Heart right ventricle (tissue), 16 donors: ENCODE measurements at regions not wholly inside any gene's neighbourhood (a gene's known extent, or its start where the extent isn't known, plus 50 kb on each side); places are given as distances from the start of the nearest gene placed in this dataset.

ENCODE experiments used
- ATAC-seq, 8 donors: fragments of 200-7000 bp; cut with Tn5 transposase; one replicate each; pipeline ENCODE4 v1.9.1; 2020; ENCODE audit warnings: mild to moderate bottlenecking in 8 of 8, moderate library complexity in 8 of 8, moderate number of reproducible peaks in 1 of 8
- DNase-seq, 2 donors: peaks; one replicate each; pipeline ENCODE4 v3.0.0-alpha.2; 2020
- H3K27ac ChIP-seq, 10 donors: fragments of 200-600 bp; sonication (generic) in 2 of 10; one replicate each; pipeline versions ENCODE4 v1.5.0 to v1.8.0; 2020 to 2022; ENCODE audit warnings: mild to moderate bottlenecking in 3 of 10
- H3K27me3 ChIP-seq, 7 donors: fragments of 200-600 bp; one replicate each; pipeline ENCODE4 v1.8.0; 2021 to 2022; ENCODE audit warnings: mild to moderate bottlenecking in 2 of 7
- H3K36me3 ChIP-seq, 9 donors: fragments of 200-600 bp; sonication (generic) in 1 of 9; one replicate each; pipeline versions ENCODE4 v1.5.0 to v1.8.0; 2020 to 2022; ENCODE audit warnings: mild to moderate bottlenecking in 2 of 9
- H3K4me1 ChIP-seq, 9 donors: fragments of 200-600 bp; sonication (generic) in 1 of 9; one replicate each; pipeline versions ENCODE4 v1.5.0 to v1.8.0; 2020 to 2022; ENCODE audit warnings: mild to moderate bottlenecking in 4 of 9
- H3K4me3 ChIP-seq, 10 donors: fragments of 200-600 bp; sonication (generic) in 2 of 10; one replicate each; pipeline versions ENCODE4 v1.5.0 to v1.8.0; 2020 to 2022; ENCODE audit warnings: mild to moderate bottlenecking in 7 of 10, moderate library complexity in 2 of 10
- H3K9me3 ChIP-seq, 11 donors: fragments of 200-600 bp in 10 of 11; sonication (generic) in 2 of 11; one replicate each; pipeline versions ENCODE4 v1.5.0 to v1.8.0; 2013 to 2022; ENCODE audit warnings: mild to moderate bottlenecking in 2 of 11, control low read depth in 1 of 11, moderate library complexity in 1 of 11
- CTCF ChIP-seq, 9 donors: fragments of 200-600 bp; sonication (generic) in 2 of 9; IDR thresholded peaks; one replicate each; pipeline versions ENCODE4 v1.5.0 to v1.8.0; 2021 to 2022; ENCODE audit warnings: antibody characterized with exemption in 9 of 9, mild to moderate bottlenecking in 5 of 9, moderate library complexity in 1 of 9
- WGBS, 2 donors: extraction: QIAGEN DNeasy Blood & Tissue Kit; methylation state at CpG; one replicate each; pipeline ENCODE4 v1.1.7; 2013; ENCODE audit warnings: inconsistent platforms in 1 of 2; 5-methylcytosine and 5-hydroxymethylcytosine counted together
- intact Hi-C, 10 donors: fragments of 100-400 bp; cut with DNase I; formaldehyde crosslinking; loops; one replicate each; pipeline versions ENCODE4 v1.11.1 to v1.14.2; 2022
- donor health status: Arrhythmogenic right ventricular cardiomyopathy.
- donor health status: ischemic (EF 13 %, LVEDD 7.1; RV severe dilation, severe dysfunction).
- donor health status: healthy with polysubstance abuse.
- donor health status: DM: no; HTN: yes; CAD: no.
- donor health status: DM: no; HTN: no; CAD: no.
- donor health status: ischemic (EF 25% LVEDD 6.9; RV normal size, moderate dysfunction).
- donor health status: ischemic (EF 25% LVEDD 5.7; RV mildly dilated, moderate dysfunction).
- donor health status: healthy.
- donor health status: DM: yes; HTN: yes; CAD: no.
- donor health status: Ischemic cardiomyopathy.
- donor health status: ischemic (EF 35%, LVEDD 5.7; RV mildly dilated, moderate dysfunction).
- donor health status: nonischemic (EF 11% LVEDD 7.7; RV severe dilation, severe dysfunction).
- donor health status: DM: yes; HTN: yes; CAD: no.
- donor health status: PGD.
- donor health status: ischemic (EF 29% LVEDD 5.4; RV normal size, mild dysfunction).
- donor health status: nonischemic (EF 23%, LVEDD 6.1; RV moderate dilation, normal function).

- no peak for DNase-seq
- ATAC-seq = no peak
- intact Hi-C loops = no loop called here
- Histone ChIP-seq H3K9me3 (peaks cover 0 to 5% (median 0%) of the 10 kb centered on the region in 11 donors), H3K27ac (no peak overlapping the region), H3K27me3 (no peaks in the 10 kb centered on the region), H3K4me1 (no peaks in the 10 kb centered on the region), H3K36me3 (no peaks in the 10 kb centered on the region), H3K4me3 (no peak overlapping the region)
- 76 to 80% methylated on average over 1 of the region's 1 CpG for WGBS, 2 donors
- TF ChIP-seq CTCF (IDR thresholded peaks at IDR 0.05) = no peak
Observed at GRCh38 chr3:15977090-15977489, 179.3 kb upstream of the ANKRD28 start.

- ATAC-seq = no peak
- 89 to 92% methylated on average over 6 of the region's 6 CpGs for WGBS, 2 donors
- intact Hi-C loops = no loop called here
Observed at GRCh38 chr3:15977598-15978232, 179.9 kb upstream of the ANKRD28 start.

GRCh38 chr3:15978801-15979200, 181.0 kb upstream of the ANKRD28 start:
- WGBS, 2 donors = 93 to 96% methylated on average over 2 of the region's 2 CpGs
- no peak overlapping the region for H3K27ac ChIP-seq

More at GRCh38 chr3:15977598-15978232, 179.9 kb upstream of the ANKRD28 start:
- Histone ChIP-seq H3K27me3 (no peaks in the 10 kb centered on the region), H3K4me3 (no peak overlapping the region), H3K4me1 (no peaks in the 10 kb centered on the region), H3K27ac (no peak overlapping the region), H3K36me3 (no peaks in the 10 kb centered on the region), H3K9me3 (peaks cover 0 to 5% (median 0%) of the 10 kb centered on the region in 11 donors)
- no peak for DNase-seq
- TF ChIP-seq CTCF (IDR thresholded peaks at IDR 0.05) = no peak

GRCh38 chr3:15979495-15979894, 181.7 kb upstream of the ANKRD28 start:
- H3K9me3 ChIP-seq = peaks cover 0 to 5% (median 0%) of the 10 kb centered on the region in 11 donors
- no peak for TF ChIP-seq CTCF (IDR thresholded peaks at IDR 0.05)
- peaks cover 0 to 6% (median 0%) of the 10 kb centered on the region in 9 donors for H3K4me1 ChIP-seq
- 75 to 81% methylated on average over 2 of the region's 2 CpGs for WGBS, 2 donors
- H3K27me3 ChIP-seq = no peaks in the 10 kb centered on the region
- H3K36me3 ChIP-seq = no peaks in the 10 kb centered on the region
- H3K4me3 ChIP-seq = no peak overlapping the region
- H3K27ac ChIP-seq = no peak overlapping the region
- DNase-seq = no peak
- intact Hi-C loops = no loop called here
- ATAC-seq = peak in 2 of 8 donors; percentile 65 to 70

More at GRCh38 chr3:15978801-15979200, 181.0 kb upstream of the ANKRD28 start:
- no peaks in the 10 kb centered on the region for H3K27me3 ChIP-seq
- peaks cover 0 to 6% (median 0%) of the 10 kb centered on the region in 9 donors for H3K4me1 ChIP-seq
- H3K9me3 ChIP-seq = peaks cover 0 to 5% (median 0%) of the 10 kb centered on the region in 11 donors
- no peaks in the 10 kb centered on the region for H3K36me3 ChIP-seq
- no peak for ATAC-seq
- intact Hi-C loops = no loop called here
- DNase-seq = no peak
- no peak overlapping the region for H3K4me3 ChIP-seq
- no peak for TF ChIP-seq CTCF (IDR thresholded peaks at IDR 0.05)
